ENCODE measurements at regions not wholly inside any gene's neighbourhood (a gene's known extent, or its start where the extent isn't known, plus 50 kb on each side); places are given as distances from the start of the nearest gene placed in this dataset.

DNA sequence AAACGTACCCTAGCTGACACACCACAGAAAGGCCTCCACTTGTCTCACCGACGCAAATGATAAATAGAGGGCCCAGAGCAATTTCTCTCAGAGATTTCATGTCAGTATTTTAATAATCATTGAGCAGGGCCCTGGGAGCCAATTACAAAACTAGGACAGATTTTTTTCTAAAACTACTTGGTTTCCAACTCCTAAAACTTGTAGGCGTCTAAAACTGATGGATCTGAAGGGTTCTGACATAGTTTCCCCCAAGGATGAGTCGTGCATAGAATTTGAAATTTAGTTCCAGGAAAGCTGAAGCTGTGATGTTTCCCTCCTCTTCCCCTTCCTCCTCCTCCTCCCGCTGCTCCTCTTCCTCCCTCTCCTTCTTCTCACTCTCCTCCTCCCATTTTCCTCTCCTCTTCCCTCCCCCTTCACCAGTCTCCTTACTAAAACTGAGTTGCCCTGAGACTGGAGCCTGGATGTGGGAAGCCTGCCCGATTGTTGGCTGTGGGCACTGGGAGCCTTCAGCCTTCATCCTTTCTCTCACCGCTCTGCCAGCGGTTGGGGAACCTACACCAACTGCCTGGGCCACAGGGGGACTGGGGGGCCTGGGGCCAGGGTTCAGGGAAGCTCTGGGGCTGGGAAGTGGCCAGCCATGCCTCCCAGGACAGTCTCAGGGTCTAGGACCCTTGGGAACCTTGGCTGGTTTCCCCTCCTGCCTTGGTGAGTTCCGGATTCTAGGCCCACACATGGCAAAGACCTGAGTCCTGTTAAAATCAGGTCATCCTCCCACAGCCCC, 73.9 kb upstream of the SLC6A11 start:
- TF ChIP-seq CREB1 (CRISPR knock-in tag; IDR thresholded peaks at IDR 0.05; ENCODE audit: low read depth) (no peak), POLR2AphosphoS5 (IDR thresholded peaks at IDR 0.05; ENCODE audit: low read depth) (no peak), EZH2 (IDR thresholded peaks at IDR 0.05; ENCODE audit: low read depth, unreplicated experiment) (no peak), EZH2phosphoT487 (IDR thresholded peaks at IDR 0.05; ENCODE audit: unreplicated experiment) (no peak), ZNF331 (CRISPR knock-in tag; IDR thresholded peaks at IDR 0.05; ENCODE audit: low read depth) (no peak), ZNF114 (CRISPR knock-in tag; IDR thresholded peaks at IDR 0.05) (no peak), NANOG (IDR thresholded peaks at IDR 0.05; ENCODE audit: borderline replicate concordance) (no peak), JUNB (IDR thresholded peaks at IDR 0.05; ENCODE audit: unreplicated experiment) (no peak), STAT1 (IDR thresholded peaks at IDR 0.05; ENCODE audit: unreplicated experiment) (no peak)
- TF ChIP-seq, protein P1, sequence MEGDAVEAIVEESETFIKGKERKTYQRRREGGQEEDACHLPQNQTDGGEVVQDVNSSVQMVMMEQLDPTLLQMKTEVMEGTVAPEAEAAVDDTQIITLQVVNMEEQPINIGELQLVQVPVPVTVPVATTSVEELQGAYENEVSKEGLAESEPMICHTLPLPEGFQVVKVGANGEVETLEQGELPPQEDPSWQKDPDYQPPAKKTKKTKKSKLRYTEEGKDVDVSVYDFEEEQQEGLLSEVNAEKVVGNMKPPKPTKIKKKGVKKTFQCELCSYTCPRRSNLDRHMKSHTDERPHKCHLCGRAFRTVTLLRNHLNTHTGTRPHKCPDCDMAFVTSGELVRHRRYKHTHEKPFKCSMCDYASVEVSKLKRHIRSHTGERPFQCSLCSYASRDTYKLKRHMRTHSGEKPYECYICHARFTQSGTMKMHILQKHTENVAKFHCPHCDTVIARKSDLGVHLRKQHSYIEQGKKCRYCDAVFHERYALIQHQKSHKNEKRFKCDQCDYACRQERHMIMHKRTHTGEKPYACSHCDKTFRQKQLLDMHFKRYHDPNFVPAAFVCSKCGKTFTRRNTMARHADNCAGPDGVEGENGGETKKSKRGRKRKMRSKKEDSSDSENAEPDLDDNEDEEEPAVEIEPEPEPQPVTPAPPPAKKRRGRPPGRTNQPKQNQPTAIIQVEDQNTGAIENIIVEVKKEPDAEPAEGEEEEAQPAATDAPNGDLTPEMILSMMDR (conservative IDR thresholded peaks at IDR 0.05; ENCODE audit: low read depth in 2 of 2) = no peak
- TF ChIP-seq, protein P2, sequence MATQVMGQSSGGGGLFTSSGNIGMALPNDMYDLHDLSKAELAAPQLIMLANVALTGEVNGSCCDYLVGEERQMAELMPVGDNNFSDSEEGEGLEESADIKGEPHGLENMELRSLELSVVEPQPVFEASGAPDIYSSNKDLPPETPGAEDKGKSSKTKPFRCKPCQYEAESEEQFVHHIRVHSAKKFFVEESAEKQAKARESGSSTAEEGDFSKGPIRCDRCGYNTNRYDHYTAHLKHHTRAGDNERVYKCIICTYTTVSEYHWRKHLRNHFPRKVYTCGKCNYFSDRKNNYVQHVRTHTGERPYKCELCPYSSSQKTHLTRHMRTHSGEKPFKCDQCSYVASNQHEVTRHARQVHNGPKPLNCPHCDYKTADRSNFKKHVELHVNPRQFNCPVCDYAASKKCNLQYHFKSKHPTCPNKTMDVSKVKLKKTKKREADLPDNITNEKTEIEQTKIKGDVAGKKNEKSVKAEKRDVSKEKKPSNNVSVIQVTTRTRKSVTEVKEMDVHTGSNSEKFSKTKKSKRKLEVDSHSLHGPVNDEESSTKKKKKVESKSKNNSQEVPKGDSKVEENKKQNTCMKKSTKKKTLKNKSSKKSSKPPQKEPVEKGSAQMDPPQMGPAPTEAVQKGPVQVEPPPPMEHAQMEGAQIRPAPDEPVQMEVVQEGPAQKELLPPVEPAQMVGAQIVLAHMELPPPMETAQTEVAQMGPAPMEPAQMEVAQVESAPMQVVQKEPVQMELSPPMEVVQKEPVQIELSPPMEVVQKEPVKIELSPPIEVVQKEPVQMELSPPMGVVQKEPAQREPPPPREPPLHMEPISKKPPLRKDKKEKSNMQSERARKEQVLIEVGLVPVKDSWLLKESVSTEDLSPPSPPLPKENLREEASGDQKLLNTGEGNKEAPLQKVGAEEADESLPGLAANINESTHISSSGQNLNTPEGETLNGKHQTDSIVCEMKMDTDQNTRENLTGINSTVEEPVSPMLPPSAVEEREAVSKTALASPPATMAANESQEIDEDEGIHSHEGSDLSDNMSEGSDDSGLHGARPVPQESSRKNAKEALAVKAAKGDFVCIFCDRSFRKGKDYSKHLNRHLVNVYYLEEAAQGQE (IDR thresholded peaks at IDR 0.05; ENCODE audit: unreplicated experiment) = no peak
- TF ChIP-seq, protein P3, sequence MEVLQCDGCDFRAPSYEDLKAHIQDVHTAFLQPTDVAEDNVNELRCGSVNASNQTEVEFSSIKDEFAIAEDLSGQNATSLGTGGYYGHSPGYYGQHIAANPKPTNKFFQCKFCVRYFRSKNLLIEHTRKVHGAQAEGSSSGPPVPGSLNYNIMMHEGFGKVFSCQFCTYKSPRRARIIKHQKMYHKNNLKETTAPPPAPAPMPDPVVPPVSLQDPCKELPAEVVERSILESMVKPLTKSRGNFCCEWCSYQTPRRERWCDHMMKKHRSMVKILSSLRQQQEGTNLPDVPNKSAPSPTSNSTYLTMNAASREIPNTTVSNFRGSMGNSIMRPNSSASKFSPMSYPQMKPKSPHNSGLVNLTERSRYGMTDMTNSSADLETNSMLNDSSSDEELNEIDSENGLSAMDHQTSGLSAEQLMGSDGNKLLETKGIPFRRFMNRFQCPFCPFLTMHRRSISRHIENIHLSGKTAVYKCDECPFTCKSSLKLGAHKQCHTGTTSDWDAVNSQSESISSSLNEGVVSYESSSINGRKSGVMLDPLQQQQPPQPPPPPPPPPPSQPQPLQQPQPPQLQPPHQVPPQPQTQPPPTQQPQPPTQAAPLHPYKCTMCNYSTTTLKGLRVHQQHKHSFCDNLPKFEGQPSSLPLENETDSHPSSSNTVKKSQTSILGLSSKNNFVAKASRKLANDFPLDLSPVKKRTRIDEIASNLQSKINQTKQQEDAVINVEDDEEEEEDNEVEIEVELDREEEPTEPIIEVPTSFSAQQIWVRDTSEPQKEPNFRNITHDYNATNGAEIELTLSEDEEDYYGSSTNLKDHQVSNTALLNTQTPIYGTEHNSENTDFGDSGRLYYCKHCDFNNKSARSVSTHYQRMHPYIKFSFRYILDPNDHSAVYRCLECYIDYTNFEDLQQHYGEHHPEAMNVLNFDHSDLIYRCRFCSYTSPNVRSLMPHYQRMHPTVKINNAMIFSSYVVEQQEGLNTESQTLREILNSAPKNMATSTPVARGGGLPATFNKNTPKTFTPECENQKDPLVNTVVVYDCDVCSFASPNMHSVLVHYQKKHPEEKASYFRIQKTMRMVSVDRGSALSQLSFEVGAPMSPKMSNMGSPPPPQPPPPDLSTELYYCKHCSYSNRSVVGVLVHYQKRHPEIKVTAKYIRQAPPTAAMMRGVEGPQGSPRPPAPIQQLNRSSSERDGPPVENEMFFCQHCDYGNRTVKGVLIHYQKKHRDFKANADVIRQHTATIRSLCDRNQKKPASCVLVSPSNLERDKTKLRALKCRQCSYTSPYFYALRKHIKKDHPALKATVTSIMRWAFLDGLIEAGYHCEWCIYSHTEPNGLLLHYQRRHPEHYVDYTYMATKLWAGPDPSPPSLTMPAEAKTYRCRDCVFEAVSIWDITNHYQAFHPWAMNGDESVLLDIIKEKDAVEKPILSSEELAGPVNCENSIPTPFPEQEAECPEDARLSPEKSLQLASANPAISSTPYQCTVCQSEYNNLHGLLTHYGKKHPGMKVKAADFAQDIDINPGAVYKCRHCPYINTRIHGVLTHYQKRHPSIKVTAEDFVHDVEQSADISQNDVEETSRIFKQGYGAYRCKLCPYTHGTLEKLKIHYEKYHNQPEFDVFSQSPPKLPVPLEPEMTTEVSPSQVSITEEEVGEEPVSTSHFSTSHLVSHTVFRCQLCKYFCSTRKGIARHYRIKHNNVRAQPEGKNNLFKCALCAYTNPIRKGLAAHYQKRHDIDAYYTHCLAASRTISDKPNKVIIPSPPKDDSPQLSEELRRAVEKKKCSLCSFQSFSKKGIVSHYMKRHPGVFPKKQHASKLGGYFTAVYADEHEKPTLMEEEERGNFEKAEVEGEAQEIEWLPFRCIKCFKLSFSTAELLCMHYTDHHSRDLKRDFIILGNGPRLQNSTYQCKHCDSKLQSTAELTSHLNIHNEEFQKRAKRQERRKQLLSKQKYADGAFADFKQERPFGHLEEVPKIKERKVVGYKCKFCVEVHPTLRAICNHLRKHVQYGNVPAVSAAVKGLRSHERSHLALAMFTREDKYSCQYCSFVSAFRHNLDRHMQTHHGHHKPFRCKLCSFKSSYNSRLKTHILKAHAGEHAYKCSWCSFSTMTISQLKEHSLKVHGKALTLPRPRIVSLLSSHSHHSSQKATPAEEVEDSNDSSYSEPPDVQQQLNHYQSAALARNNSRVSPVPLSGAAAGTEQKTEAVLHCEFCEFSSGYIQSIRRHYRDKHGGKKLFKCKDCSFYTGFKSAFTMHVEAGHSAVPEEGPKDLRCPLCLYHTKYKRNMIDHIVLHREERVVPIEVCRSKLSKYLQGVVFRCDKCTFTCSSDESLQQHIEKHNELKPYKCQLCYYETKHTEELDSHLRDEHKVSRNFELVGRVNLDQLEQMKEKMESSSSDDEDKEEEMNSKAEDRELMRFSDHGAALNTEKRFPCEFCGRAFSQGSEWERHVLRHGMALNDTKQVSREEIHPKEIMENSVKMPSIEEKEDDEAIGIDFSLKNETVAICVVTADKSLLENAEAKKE (CRISPR knock-in tag; IDR thresholded peaks at IDR 0.05) = no peak
- TF ChIP-seq, protein P4, sequence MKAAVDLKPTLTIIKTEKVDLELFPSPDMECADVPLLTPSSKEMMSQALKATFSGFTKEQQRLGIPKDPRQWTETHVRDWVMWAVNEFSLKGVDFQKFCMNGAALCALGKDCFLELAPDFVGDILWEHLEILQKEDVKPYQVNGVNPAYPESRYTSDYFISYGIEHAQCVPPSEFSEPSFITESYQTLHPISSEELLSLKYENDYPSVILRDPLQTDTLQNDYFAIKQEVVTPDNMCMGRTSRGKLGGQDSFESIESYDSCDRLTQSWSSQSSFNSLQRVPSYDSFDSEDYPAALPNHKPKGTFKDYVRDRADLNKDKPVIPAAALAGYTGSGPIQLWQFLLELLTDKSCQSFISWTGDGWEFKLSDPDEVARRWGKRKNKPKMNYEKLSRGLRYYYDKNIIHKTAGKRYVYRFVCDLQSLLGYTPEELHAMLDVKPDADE (IDR thresholded peaks at IDR 0.05) = no peak
